ENCODE measurements at regions not wholly inside any gene's neighbourhood (a gene's known extent, or its start where the extent isn't known, plus 50 kb on each side); places are given as distances from the start of the nearest gene placed in this dataset.
A peak's percentile ranks its signal among the peaks of the same experiment; 100 is the strongest.

DNA sequence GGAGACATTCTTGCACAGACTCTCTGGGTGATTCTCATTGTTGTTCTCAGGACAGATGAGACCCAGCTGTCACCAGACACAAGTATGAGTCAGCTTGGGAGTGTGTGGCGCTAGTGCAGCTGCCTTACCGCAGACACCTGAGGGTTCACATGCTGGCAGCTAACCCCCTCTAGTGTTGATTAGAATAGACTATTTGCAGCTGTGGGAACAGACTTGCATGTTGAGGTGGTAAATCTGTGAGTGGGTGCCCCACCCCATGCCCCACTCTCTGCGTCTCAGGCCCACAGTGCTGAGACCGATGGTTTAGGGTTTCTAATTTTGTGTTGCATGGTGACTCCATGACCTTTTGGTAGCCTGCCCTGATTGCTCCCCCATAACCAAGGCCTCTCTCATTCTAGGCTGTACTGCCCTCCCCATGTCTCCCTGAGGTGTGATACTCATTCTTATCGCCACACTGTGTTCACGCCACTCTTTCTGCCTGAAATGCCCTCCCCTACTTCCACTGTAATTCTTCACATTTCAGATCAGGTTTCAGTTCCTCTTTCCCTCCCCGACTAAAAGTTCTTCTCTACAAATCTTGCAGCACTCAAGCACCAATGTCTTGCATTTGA is 73.7 kb upstream of the KIRREL3 start:
- peak; percentile 71 for DNase-seq
- TF ChIP-seq, protein P1, sequence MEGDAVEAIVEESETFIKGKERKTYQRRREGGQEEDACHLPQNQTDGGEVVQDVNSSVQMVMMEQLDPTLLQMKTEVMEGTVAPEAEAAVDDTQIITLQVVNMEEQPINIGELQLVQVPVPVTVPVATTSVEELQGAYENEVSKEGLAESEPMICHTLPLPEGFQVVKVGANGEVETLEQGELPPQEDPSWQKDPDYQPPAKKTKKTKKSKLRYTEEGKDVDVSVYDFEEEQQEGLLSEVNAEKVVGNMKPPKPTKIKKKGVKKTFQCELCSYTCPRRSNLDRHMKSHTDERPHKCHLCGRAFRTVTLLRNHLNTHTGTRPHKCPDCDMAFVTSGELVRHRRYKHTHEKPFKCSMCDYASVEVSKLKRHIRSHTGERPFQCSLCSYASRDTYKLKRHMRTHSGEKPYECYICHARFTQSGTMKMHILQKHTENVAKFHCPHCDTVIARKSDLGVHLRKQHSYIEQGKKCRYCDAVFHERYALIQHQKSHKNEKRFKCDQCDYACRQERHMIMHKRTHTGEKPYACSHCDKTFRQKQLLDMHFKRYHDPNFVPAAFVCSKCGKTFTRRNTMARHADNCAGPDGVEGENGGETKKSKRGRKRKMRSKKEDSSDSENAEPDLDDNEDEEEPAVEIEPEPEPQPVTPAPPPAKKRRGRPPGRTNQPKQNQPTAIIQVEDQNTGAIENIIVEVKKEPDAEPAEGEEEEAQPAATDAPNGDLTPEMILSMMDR (IDR thresholded peaks at IDR 0.05), result peak; percentile 77
- no peaks in the 10 kb centered on the region for H3K36me3 Mint-ChIP-seq (ENCODE audit: low read depth)
- peaks cover 41% of the 10 kb centered on the region for H3K27me3 Mint-ChIP-seq (ENCODE audit: insufficient read depth)
- no peaks in the 10 kb centered on the region for H3K9me3 Mint-ChIP-seq
- no peak overlapping the region for H3K27ac Mint-ChIP-seq
- no peak overlapping the region for H3K4me3 Mint-ChIP-seq
- H3K4me1 Mint-ChIP-seq (ENCODE audit: low read depth), result peaks cover 17% of the 10 kb centered on the region

DNA sequence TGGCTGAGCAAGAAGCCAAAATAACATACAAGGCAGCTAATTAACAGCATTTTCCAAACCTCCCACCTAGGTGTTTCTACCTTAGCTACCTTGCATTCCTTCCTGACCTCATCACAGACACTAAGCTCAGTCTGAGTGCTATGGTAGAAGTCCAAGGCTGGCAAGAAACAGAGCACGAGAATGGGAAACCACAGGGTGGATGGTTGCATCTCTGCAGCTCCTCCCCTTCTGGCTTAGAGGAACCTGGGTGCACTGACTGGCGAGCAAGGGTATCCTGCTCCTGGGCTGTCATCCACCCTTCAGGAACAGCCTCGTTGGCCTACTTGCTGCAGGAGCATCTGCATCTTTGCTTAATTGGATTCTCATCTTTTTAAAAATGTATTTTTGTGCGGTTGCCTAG is 73.1 kb upstream of the KIRREL3 start:
- TF ChIP-seq, protein P1 (IDR thresholded peaks at IDR 0.05), result no peak
- Mint-ChIP-seq H3K9me3 (no peaks in the 10 kb centered on the region), H3K27ac (no peak overlapping the region), H3K36me3 (ENCODE audit: low read depth) (no peaks in the 10 kb centered on the region), H3K27me3 (ENCODE audit: insufficient read depth) (peaks cover 46% of the 10 kb centered on the region), H3K4me3 (no peak overlapping the region), H3K4me1 (ENCODE audit: low read depth) (peaks cover 17% of the 10 kb centered on the region)
- no peak for DNase-seq

DNA sequence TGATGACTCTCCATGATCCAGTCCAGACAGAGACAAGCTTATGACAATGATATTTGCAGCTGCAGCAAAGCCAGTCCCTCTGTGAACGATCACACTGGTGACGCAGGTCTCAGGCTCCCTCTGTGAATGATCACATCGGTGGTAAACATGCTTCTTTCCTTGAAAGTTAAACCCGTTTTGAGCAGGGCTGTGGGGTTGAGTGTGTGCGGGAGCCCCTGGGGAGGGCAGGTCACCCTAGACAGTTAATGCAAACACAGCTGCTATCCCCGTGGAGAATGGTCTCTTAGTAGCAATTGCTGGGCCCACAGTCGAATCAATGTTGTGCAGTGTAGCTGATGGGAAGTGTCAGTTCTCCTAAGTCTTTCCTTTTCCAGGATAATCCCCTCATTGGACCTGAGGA is 71.0 kb upstream of the KIRREL3 start:
- TF ChIP-seq, protein P1 (IDR thresholded peaks at IDR 0.05), result no peak
- Mint-ChIP-seq H3K9me3 (no peaks in the 10 kb centered on the region), H3K4me1 (ENCODE audit: low read depth) (peaks cover 17% of the 10 kb centered on the region), H3K27ac (no peak overlapping the region), H3K36me3 (ENCODE audit: low read depth) (no peaks in the 10 kb centered on the region), H3K4me3 (no peak overlapping the region), H3K27me3 (ENCODE audit: insufficient read depth) (peaks cover 41% of the 10 kb centered on the region)
- no peak for DNase-seq

DNA sequence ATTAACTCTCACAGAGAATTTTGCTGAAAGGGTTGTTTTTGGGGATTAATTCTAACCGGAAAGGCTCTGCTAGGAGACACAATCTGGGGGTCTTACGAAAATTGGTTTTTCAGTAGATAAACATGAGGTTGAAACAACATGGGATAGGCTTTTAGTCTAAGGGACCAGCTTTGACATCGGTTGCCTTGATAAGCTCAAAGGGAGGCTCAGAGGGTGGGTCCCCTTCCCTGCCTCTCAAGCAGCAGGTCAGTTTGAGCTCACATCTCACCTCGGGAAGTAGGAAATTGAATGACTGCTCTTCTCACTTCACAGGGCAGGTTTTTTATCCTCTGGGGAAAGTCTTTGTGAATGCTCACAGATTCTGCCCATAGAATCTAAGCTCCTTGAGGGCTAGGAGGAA is 70.2 kb upstream of the KIRREL3 start:
- peaks cover 45% of the 10 kb centered on the region for H3K27me3 Mint-ChIP-seq (ENCODE audit: insufficient read depth)
- no peaks in the 10 kb centered on the region for H3K36me3 Mint-ChIP-seq (ENCODE audit: low read depth)
- H3K27ac Mint-ChIP-seq, result no peak overlapping the region
- no peak for DNase-seq
- no peak overlapping the region for H3K4me3 Mint-ChIP-seq
- peaks cover 17% of the 10 kb centered on the region for H3K4me1 Mint-ChIP-seq (ENCODE audit: low read depth)
- H3K9me3 Mint-ChIP-seq, result no peaks in the 10 kb centered on the region
- TF ChIP-seq, protein P1 (IDR thresholded peaks at IDR 0.05), result no peak

DNA sequence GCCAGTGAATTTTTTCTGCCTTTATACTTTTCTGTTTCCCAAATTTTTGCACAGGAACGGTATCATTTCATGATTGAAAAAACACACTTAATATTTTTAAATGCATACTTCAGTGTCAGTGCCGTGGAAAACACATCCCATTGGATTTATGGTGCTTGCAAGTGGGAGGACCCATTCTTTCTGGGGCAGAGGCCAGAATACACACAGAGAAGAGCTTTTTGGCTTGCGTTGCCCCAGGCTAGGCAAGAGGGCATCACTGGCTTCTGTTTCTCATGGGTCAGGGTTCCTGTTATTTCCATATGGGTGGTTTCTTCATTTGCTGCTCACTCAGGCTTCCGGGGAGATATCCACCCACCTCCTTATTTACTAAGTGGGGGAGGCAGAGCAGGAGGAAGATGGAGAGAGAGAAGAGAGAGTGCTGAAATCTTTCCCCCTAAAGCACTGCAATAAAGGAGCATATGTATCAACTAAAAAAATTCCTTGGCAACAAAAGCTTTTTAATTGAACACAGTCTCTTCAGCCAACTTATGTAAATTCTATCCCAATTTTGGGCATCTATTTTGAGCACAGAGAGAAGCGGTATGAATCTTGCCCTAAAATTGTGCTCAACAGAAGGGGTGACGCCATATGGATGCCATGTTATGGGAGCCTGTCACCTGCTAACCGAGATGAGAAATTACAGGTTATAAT is 66.0 kb upstream of the KIRREL3 start:
- Mint-ChIP-seq H3K9me3 (no peaks in the 10 kb centered on the region), H3K4me1 (ENCODE audit: low read depth) (no peaks in the 10 kb centered on the region), H3K27me3 (ENCODE audit: insufficient read depth) (peaks cover 48% of the 10 kb centered on the region), H3K36me3 (ENCODE audit: low read depth) (no peaks in the 10 kb centered on the region), H3K27ac (no peak overlapping the region), H3K4me3 (no peak overlapping the region)
- TF ChIP-seq, protein P1 (IDR thresholded peaks at IDR 0.05), result no peak
- no peak for DNase-seq
